NCI-H2107 (cell line): ENCODE measurements at regions not wholly inside any gene's neighbourhood (a gene's known extent, or its start where the extent isn't known, plus 50 kb on each side); places are given as distances from the start of the nearest gene placed in this dataset.

Experiments
- DNase-seq: peaks from one replicate; lab custom pipeline; 2025; lab: John Stamatoyannopoulos, UW

GRCh38 chr21:38887062-38887686, 81.4 kb downstream of the ETS2 start:
- no peak for DNase-seq

- DNase-seq: no peak
Observed at GRCh38 chr21:38885909-38886308, 80.2 kb downstream of the ETS2 start.

GRCh38 chr21:38884440-38884839, 78.7 kb downstream of the ETS2 start:
- no peak for DNase-seq

GRCh38 chr21:38883142-38883541, 77.4 kb downstream of the ETS2 start:
- DNase-seq: no peak

GRCh38 chr21:38881131-38881530, 75.4 kb downstream of the ETS2 start:
- DNase-seq: no peak

- no peak for DNase-seq
Observed at GRCh38 chr21:38880577-38880966, 74.8 kb downstream of the ETS2 start.

- no peak for DNase-seq
Observed at GRCh38 chr21:38879912-38880576, 74.3 kb downstream of the ETS2 start.

- no peak for DNase-seq
Observed at GRCh38 chr21:38878379-38879179, 72.8 kb downstream of the ETS2 start.

- DNase-seq: peak; percentile 43
Observed at GRCh38 chr21:38875694-38876492, 70.2 kb downstream of the ETS2 start.
